Hematopoietic multipotent progenitor cell (in vitro differentiated cells): ENCODE measurements at regions not wholly inside any gene's neighbourhood (a gene's known extent, or its start where the extent isn't known, plus 50 kb on each side); places are given as distances from the start of the nearest gene placed in this dataset.

Source experiments
- DNase-seq, 3 donors: peaks; one replicate each; pipeline ENCODE4 v3.0.0-alpha.2; 2011 to 2015; ENCODE audit warnings: low read depth in 2 of 3, low spot score in 2 of 3

GRCh38 chr2:40507432-40507831 is 55.5 kb upstream of the SLC8A1 start:
- DNase-seq = peak in 1 of 3 donors; percentile 70

- DNase-seq = no peak
Measured at GRCh38 chr2:40510304-40510703, 58.4 kb upstream of the SLC8A1 start.

- no peak for DNase-seq
Measured at GRCh38 chr2:40511661-40512213, 59.8 kb upstream of the SLC8A1 start.

- no peak for DNase-seq
Measured at GRCh38 chr2:40512256-40512655, 60.4 kb upstream of the SLC8A1 start.

GRCh38 chr2:40513201-40513600 is 61.3 kb upstream of the SLC8A1 start:
- DNase-seq = no peak

- no peak for DNase-seq
Measured at GRCh38 chr2:40516604-40517003, 64.7 kb upstream of the SLC8A1 start.

- DNase-seq = no peak
Measured at GRCh38 chr2:40528564-40528963, 76.7 kb upstream of the SLC8A1 start.

- DNase-seq = no peak
Measured at GRCh38 chr2:40531359-40531758, 79.5 kb upstream of the SLC8A1 start.

GRCh38 chr2:40534528-40534927 is 82.6 kb upstream of the SLC8A1 start:
- no peak for DNase-seq

GRCh38 chr2:40535972-40536371 is 84.1 kb upstream of the SLC8A1 start:
- no peak for DNase-seq

GRCh38 chr2:40540026-40540425 is 88.1 kb upstream of the SLC8A1 start:
- no peak for DNase-seq

- DNase-seq = no peak
Measured at GRCh38 chr2:40543381-40543780, 91.5 kb upstream of the SLC8A1 start.

GRCh38 chr2:40544072-40544471 is 92.2 kb upstream of the SLC8A1 start:
- DNase-seq = no peak

GRCh38 chr2:40545645-40546044 is 93.8 kb upstream of the SLC8A1 start:
- DNase-seq = no peak

GRCh38 chr2:40546439-40547191 is 94.7 kb upstream of the SLC8A1 start:
- no peak for DNase-seq

GRCh38 chr2:40548521-40548920 is 96.6 kb upstream of the SLC8A1 start:
- no peak for DNase-seq

GRCh38 chr2:40550085-40550484 is 98.2 kb upstream of the SLC8A1 start:
- DNase-seq = no peak

GRCh38 chr2:40551081-40551480 is 99.2 kb upstream of the SLC8A1 start:
- DNase-seq = no peak

GRCh38 chr2:40554665-40555294 is 102.9 kb upstream of the SLC8A1 start:
- DNase-seq = peak in 2 of 3 donors; percentile 26 to 72

- DNase-seq = no peak
Measured at GRCh38 chr2:40556293-40556692, 104.4 kb upstream of the SLC8A1 start.

- DNase-seq = no peak
Measured at GRCh38 chr2:40556739-40557138, 104.8 kb upstream of the SLC8A1 start.

GRCh38 chr2:40558761-40559160 is 106.9 kb upstream of the SLC8A1 start:
- DNase-seq = no peak
